Urinary bladder (tissue), 3 donors: ENCODE measurements at regions not wholly inside any gene's neighbourhood (a gene's known extent, or its start where the extent isn't known, plus 50 kb on each side); places are given as distances from the start of the nearest gene placed in this dataset.
"Not testable (repeated sequence)": the region's sequence is repeated elsewhere in the genome, so short reads cannot be mapped to it uniquely, and the experiment has no call there.

ENCODE experiments used
- DNase-seq: peaks from one replicate; pipeline ENCODE4 v3.0.0-alpha.2; 2015; ENCODE audit errors: extremely low spot score
- H3K27ac ChIP-seq: one replicate; pipeline ENCODE4 v1.5.1; 2013; ENCODE audit warnings: low read depth, mild to moderate bottlenecking, moderate library complexity
- H3K36me3 ChIP-seq: one replicate; pipeline ENCODE4 v1.6.1; 2013; ENCODE audit warnings: mild to moderate bottlenecking, moderate library complexity; ENCODE audit not compliant: insufficient read depth
- H3K4me1 ChIP-seq: one replicate; pipeline ENCODE4 v1.6.1; 2013; ENCODE audit warnings: mild to moderate bottlenecking, moderate library complexity; ENCODE audit not compliant: insufficient read depth
- H3K4me3 ChIP-seq: one replicate; pipeline ENCODE4 v1.5.1; 2013; ENCODE audit warnings: low read depth, low read length
- WGBS: extraction: QIAGEN DNeasy Blood & Tissue Kit; methylation state at CpG from one replicate; pipeline ENCODE4 v1.1.7; 2013; 5-methylcytosine and 5-hydroxymethylcytosine counted together
- donor health status: healthy with polysubstance abuse.
- donor health status: healthy.

DNA sequence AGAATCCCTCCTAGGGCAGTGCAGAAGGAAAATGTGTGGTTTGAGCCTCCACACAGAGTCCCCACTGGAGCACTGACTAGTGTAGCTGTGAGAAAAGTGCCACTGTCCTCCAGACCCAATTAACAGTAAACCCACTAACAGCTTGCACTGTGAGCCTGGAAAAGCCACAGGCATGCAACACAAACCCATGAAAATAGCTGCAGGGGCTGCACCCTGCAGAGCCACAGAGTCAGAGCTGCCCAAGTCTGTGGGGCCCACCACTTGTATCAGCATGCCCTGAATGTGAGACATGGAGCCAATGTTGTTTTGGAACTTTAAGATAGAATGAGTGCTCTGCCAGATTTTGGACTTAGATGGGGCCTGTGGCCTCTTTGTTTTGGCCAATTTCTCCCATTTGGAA lies 119.8 kb upstream of the CDH9 start:
- Histone ChIP-seq H3K4me1 (no peaks in the 10 kb centered on the region), H3K36me3 (no peaks in the 10 kb centered on the region), H3K27ac (no peak overlapping the region), H3K4me3 (no peak overlapping the region)
- DNase-seq = no peak

DNA sequence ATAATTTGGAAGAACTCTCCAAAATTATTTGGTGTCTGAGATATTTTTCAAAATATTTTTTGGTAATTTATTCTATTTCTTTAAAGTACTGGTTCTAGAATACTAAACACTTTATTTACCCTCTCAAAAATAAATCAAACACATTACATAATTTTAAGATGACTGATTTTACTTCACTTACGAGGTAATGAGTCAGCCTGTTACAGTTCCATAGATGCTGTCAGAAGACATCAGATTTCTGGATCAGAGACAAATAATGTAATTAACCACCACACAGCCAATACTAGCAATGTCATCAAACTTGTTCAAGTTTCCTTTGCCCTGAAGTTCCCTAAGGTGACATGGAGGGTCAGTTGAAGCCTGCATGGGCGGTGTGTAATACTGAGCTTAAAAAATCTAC lies 106.1 kb upstream of the CDH9 start:
- 60% methylated on average over 2 of the region's 2 CpGs for WGBS
- no peak overlapping the region for H3K27ac ChIP-seq
- H3K4me3 ChIP-seq = no peak overlapping the region
- H3K4me1 ChIP-seq = no peaks in the 10 kb centered on the region
- H3K36me3 ChIP-seq = no peaks in the 10 kb centered on the region
- DNase-seq = no peak

DNA sequence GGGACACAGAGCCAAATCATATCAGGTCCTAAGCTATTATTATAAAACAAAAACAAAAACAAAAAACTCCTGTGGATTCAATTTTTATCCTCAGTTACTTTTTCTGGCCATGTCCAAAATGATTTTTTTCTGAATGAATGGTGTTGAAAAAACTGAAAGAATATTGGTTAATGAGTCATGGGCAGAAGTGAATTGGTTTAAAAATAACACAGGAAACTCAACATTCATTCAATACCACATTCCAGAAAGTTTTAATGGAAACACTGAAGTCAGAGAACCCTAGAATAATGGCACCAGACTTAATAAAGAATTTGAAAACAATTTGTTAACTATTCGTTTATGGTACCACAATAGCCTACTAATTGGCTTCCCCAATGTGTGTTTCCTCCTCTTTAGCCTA lies 102.4 kb upstream of the CDH9 start:
- 78% methylated on average over 1 of the region's 1 CpG for WGBS

DNA sequence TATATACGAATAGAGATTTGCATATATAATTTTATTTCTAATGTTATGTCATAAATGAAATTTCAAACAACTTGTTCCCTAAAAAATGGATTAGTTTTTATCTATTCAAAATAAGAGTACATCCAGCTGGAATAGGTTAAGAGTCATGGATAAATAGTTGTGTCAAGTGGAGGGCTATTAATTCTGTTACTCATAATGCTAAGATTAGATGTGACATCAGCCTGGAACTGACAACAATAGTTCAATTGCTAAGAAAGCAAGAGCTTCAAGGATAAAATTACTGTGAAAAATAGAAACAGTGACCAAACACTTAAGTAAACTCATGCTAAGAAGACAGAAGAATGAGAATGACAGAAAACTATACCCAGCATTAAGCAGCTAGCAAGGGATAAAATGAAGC lies 92.2 kb upstream of the CDH9 start:
- Histone ChIP-seq H3K27ac (no peak overlapping the region), H3K36me3 (no peaks in the 10 kb centered on the region), H3K4me3 (no peak overlapping the region), H3K4me1 (no peaks in the 10 kb centered on the region)
- DNase-seq = no peak
- WGBS = 39% methylated on average over 1 of the region's 1 CpG

More for the DNA sequence above, 102.4 kb upstream of the CDH9 start:
- no peak overlapping the region for H3K27ac ChIP-seq
- no peaks in the 10 kb centered on the region for H3K36me3 ChIP-seq
- no peak for DNase-seq
- H3K4me3 ChIP-seq = no peak overlapping the region
- no peaks in the 10 kb centered on the region for H3K4me1 ChIP-seq

DNA sequence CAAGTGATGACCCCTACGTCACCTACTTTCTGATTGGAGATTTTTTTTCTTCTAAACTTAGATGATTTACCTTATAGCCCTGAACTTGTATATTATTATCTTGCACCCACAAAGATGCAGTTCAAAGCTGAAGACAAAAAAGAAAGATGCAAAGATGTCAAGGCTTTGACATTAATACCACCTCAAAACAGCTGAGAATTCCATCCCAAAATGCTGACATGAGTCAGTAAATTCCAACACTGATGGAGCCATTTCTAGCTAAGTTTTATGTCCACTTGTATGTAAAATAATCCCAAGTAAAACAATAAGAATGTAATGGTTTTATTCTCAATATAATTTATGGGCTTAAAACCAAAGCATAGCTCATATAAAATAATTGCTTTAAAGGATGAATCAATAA lies 91.5 kb upstream of the CDH9 start:
- no peak for DNase-seq
- no peak overlapping the region for H3K4me3 ChIP-seq
- 91% methylated on average over 1 of the region's 1 CpG for WGBS
- no peaks in the 10 kb centered on the region for H3K4me1 ChIP-seq
- no peak overlapping the region for H3K27ac ChIP-seq
- H3K36me3 ChIP-seq = no peaks in the 10 kb centered on the region

DNA sequence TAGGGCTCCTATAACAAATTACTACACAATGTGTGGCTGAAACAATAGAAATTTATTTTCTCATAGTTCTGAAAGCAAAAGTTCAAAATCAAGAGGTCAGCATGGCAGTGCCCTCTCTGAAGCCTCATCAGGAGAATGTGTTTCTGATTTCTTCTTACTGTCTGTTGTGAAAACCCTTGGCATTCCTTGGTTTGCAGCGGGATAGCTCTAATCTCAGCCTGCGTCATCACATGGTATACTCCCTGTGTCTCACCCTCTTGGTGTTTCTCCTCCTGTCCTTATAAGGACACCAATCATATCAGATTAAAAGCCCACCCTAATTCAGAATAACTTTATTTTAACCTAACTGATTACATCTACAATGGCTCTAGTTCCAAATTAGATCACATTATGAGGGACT lies 87.5 kb upstream of the CDH9 start:
- WGBS = 78% methylated on average over 2 of the region's 2 CpGs
- Histone ChIP-seq H3K4me1 (no peaks in the 10 kb centered on the region), H3K4me3 (no peak overlapping the region), H3K27ac (no peak overlapping the region), H3K36me3 (no peaks in the 10 kb centered on the region)
- no peak for DNase-seq

DNA sequence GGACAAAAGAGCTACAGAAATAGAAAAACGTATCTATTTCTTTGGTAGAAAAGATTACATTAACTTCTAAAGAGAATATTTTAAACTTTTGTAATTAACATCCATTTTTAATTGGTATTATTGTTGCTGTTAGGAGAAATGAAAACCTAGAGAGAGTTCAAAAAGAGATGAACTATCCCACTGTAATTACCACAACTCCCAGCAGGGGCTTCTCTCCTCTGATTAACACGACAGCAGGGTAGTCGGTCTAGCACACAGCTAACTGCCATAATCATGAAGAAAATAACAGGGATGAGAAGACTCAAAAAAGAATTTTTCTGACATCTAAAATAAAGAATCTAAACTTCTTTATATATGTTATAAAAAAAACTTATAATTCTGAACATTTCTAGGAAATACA lies 86.2 kb upstream of the CDH9 start:
- Histone ChIP-seq H3K4me3 (no peak overlapping the region), H3K4me1 (no peaks in the 10 kb centered on the region), H3K27ac (no peak overlapping the region), H3K36me3 (no peaks in the 10 kb centered on the region)
- 30% methylated on average over 3 of the region's 3 CpGs for WGBS
- no peak for DNase-seq

DNA sequence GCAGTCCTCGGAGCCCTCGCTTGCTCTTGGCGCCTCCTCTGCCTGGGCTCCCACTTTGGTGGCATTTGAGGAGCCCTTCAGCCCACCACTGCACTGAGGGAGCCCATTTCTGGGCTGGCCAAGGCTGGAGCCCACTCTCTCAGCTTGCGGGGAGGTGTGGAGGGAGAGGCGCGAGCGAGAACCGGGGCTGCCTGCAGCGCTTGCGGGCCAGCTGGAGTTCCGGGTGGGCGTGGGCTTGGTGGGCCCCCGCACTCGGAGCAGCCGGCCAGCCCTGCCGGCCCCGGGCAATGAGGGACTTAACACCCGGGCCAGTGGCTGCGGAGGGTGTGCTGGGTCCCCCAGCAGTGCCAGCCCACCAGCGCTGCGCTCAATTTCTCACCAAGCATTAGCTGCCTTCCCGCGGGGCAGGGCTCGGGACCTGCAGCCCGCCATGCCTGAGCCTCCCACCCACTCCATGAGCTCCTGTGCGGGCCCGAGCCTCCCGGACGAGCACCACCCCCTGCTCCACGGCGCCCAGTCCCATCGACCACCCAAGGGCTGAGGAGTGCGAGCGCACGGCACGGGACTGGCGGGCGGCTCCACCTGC lies 81.4 kb upstream of the CDH9 start:
- H3K27ac ChIP-seq, H3K4me3 ChIP-seq, DNase-seq, H3K36me3 ChIP-seq, H3K4me1 ChIP-seq: not testable (repeated sequence)
- 98% methylated on average over 38 of the region's 38 CpGs for WGBS

DNA sequence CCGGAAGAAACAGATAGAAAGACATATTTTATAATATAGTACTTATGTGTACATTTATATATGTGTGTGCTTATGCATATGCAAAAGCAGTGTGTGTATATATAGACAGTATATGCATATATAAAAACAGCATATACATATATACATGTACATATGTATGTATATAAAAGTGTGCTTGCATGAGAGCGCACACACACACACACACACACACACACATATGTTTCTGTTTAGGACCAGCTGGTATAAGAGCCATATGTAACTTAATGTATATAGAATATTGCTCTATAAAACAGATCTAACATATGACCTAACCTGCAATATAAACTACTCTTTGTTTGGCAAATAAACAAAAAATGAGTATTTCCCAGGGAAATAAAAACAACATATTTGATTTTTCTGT lies 65.1 kb upstream of the CDH9 start:
- Histone ChIP-seq H3K4me1 (no peaks in the 10 kb centered on the region), H3K27ac (no peak overlapping the region), H3K36me3 (no peaks in the 10 kb centered on the region), H3K4me3 (no peak overlapping the region)
- 84% methylated on average over 2 of the region's 2 CpGs for WGBS
- no peak for DNase-seq

DNA sequence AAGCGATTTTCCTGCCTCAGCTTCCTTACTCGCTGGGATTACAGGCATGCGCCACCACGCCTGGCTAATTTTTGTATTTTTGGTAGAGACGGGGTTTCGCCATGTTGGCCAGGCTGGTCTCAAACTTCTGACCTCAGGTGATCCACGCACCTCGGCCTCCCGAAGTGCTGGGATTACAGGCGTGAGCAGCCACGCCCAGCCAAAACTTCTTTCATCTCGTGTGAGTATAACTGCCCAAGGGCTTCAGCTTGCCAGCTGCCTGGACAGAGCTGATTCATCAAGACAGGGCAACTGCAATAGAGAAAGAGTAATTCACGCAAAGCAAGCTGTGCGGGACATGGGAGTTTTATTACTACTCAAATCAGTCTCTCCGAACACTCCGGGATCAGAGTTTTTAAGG lies 57.4 kb upstream of the CDH9 start:
- not testable (repeated sequence) for H3K4me1 ChIP-seq, H3K4me3 ChIP-seq, H3K27ac ChIP-seq, H3K36me3 ChIP-seq, DNase-seq
- 95% methylated on average over 16 of the region's 16 CpGs for WGBS

DNA sequence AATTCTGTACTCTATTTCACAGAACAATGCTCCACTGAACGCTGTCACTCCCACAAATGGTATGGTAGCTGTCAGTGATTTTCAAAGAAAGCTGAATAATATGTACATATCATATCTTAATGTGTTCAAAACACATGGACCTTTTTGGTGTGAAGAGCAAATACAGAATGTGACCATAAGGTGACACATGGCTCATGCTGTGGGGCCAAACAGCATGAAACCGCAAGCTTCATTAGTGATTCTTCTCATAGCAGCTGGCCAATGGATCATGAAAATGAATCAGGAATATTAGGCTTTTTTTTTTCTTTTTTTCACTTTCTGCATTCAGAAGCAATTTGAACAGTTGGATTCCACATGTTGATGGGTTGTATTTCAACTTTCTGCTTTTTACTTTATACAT lies 54.9 kb upstream of the CDH9 start:
- H3K27ac ChIP-seq = no peak overlapping the region
- H3K4me1 ChIP-seq = no peaks in the 10 kb centered on the region
- 96% methylated on average over 2 of the region's 2 CpGs for whole genome bisulfite sequencing
- no peak overlapping the region for H3K4me3 ChIP-seq
- DNase-seq = no peak
- H3K36me3 ChIP-seq = no peaks in the 10 kb centered on the region

DNA sequence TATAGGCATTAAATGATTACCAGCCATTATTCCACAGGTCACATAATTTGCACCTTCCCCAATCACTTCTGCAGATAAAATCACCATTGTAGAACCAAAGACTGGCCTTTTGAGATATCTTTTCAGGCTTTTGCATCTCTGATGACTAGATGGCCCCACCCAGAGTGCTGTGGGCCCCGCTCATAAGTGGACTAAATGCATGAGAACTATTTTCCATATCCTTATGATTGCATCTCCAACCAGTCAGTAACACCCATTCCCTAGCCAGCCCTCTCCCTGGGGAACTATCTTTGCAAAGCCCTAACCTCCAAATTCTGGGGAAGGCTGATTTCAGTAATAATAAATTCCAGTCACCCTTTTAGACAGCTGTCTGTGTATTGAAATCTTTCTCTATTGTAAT lies 53.5 kb upstream of the CDH9 start:
- Histone ChIP-seq H3K4me1 (no peaks in the 10 kb centered on the region), H3K27ac (no peak overlapping the region), H3K4me3 (no peak overlapping the region), H3K36me3 (no peaks in the 10 kb centered on the region)
- DNase-seq = no peak
- 89% methylated on average over 1 of the region's 1 CpG for WGBS

DNA sequence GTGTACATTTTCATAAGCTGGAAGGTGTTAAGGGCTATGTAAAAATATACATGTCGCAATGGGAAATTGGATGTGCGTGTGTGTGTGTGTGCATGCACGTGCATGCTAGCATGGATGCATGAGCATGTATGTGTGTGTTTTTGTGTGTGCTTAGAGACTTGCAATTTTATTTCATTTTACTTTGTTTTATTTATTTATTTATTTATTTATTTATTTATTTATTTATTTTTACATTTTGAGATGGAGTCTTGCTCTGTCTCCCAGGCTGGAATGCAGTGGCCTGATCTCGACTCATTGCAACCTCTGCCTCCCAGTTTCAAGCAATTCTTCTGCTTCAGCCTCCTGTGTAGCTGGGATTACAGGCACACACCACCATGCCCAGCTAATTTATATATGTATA lies 50.4 kb upstream of the CDH9 start:
- not testable (repeated sequence) for DNase-seq, H3K27ac ChIP-seq, H3K4me3 ChIP-seq, H3K36me3 ChIP-seq, H3K4me1 ChIP-seq
- 95% methylated on average over 4 of the region's 4 CpGs for WGBS
